ENCODE measurements at regions not wholly inside any gene's neighbourhood (a gene's known extent, or its start where the extent isn't known, plus 50 kb on each side); places are given as distances from the start of the nearest gene placed in this dataset.

GRCh38 chr3:65149877-65150276 is 462.1 kb upstream of the ADAMTS9 start:
- TF ChIP-seq, protein P1, sequence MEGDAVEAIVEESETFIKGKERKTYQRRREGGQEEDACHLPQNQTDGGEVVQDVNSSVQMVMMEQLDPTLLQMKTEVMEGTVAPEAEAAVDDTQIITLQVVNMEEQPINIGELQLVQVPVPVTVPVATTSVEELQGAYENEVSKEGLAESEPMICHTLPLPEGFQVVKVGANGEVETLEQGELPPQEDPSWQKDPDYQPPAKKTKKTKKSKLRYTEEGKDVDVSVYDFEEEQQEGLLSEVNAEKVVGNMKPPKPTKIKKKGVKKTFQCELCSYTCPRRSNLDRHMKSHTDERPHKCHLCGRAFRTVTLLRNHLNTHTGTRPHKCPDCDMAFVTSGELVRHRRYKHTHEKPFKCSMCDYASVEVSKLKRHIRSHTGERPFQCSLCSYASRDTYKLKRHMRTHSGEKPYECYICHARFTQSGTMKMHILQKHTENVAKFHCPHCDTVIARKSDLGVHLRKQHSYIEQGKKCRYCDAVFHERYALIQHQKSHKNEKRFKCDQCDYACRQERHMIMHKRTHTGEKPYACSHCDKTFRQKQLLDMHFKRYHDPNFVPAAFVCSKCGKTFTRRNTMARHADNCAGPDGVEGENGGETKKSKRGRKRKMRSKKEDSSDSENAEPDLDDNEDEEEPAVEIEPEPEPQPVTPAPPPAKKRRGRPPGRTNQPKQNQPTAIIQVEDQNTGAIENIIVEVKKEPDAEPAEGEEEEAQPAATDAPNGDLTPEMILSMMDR (IDR thresholded peaks at IDR 0.05 in 2 of 3, conservative IDR thresholded peaks at IDR 0.05 in 1 of 3; ENCODE audit: borderline replicate concordance in 1 of 3, insufficient read depth in 1 of 3, low read depth in 2 of 3, low read length in 2 of 3): no peak
- no peak for TF ChIP-seq EZH2 (IDR thresholded peaks at IDR 0.05)
- TF ChIP-seq RAD21 (IDR thresholded peaks at IDR 0.05; ENCODE audit: low read depth): no peak
- TF ChIP-seq FOSL1 (IDR thresholded peaks at IDR 0.05; ENCODE audit: low read depth): no peak
- TF ChIP-seq POLR2A (IDR thresholded peaks at IDR 0.05; ENCODE audit: borderline replicate concordance, extremely low read depth, insufficient read depth, insufficient read length): no peak
- no peak for TF ChIP-seq POLR2AphosphoS5 (IDR thresholded peaks at IDR 0.05; ENCODE audit: low read depth, low read length)
- no peak for TF ChIP-seq ZBTB33 (IDR thresholded peaks at IDR 0.05; ENCODE audit: extremely low read depth, insufficient replicate concordance, low read length)
- TF ChIP-seq, protein P2, sequence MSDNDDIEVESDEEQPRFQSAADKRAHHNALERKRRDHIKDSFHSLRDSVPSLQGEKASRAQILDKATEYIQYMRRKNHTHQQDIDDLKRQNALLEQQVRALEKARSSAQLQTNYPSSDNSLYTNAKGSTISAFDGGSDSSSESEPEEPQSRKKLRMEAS (IDR thresholded peaks at IDR 0.05): no peak
- TF ChIP-seq SIN3A (IDR thresholded peaks at IDR 0.05; ENCODE audit: low read depth): no peak
- no peak for TF ChIP-seq EZH2phosphoT487 (IDR thresholded peaks at IDR 0.05; ENCODE audit: borderline replicate concordance)
- TF ChIP-seq CEBPB (IDR thresholded peaks at IDR 0.05; ENCODE audit: low read depth): no peak
- no peak for TF ChIP-seq SP1 (IDR thresholded peaks at IDR 0.05; ENCODE audit: low read depth)
- no peak for TF ChIP-seq SRF (IDR thresholded peaks at IDR 0.05; ENCODE audit: low read depth)
- no peak for TF ChIP-seq ZNF274 (IDR thresholded peaks at IDR 0.05; ENCODE audit: low read depth, low read length)
